ENCODE measurements at regions not wholly inside any gene's neighbourhood (a gene's known extent, or its start where the extent isn't known, plus 50 kb on each side); places are given as distances from the start of the nearest gene placed in this dataset.

- TF ChIP-seq, protein P1, sequence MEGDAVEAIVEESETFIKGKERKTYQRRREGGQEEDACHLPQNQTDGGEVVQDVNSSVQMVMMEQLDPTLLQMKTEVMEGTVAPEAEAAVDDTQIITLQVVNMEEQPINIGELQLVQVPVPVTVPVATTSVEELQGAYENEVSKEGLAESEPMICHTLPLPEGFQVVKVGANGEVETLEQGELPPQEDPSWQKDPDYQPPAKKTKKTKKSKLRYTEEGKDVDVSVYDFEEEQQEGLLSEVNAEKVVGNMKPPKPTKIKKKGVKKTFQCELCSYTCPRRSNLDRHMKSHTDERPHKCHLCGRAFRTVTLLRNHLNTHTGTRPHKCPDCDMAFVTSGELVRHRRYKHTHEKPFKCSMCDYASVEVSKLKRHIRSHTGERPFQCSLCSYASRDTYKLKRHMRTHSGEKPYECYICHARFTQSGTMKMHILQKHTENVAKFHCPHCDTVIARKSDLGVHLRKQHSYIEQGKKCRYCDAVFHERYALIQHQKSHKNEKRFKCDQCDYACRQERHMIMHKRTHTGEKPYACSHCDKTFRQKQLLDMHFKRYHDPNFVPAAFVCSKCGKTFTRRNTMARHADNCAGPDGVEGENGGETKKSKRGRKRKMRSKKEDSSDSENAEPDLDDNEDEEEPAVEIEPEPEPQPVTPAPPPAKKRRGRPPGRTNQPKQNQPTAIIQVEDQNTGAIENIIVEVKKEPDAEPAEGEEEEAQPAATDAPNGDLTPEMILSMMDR (IDR thresholded peaks at IDR 0.05), result no peak
- TF ChIP-seq POLR2AphosphoS5 (IDR thresholded peaks at IDR 0.05; ENCODE audit: low read depth, low read length) (no peak), REST (IDR thresholded peaks at IDR 0.05; ENCODE audit: insufficient read depth in 1 of 2, low read depth in 2 of 2, low read length in 1 of 2) (no peak), SIN3A (IDR thresholded peaks at IDR 0.05; ENCODE audit: borderline replicate concordance, insufficient read depth, low read depth, low read length) (no peak), TCF7L2 (IDR thresholded peaks at IDR 0.05; ENCODE audit: low read depth, low read length) (no peak)
Measured at GRCh38 chr11:16598906-16599305, 139.5 kb upstream of the C11orf58 start.
